ENCODE measurements at regions not wholly inside any gene's neighbourhood (a gene's known extent, or its start where the extent isn't known, plus 50 kb on each side); places are given as distances from the start of the nearest gene placed in this dataset.

GRCh38 chr2:155442088-155442487, 743.6 kb downstream of the KCNJ3 start:
- 60 to 61% methylated on average over 2 of the region's 2 CpGs for WGBS, 2 donors
- no peaks in the 10 kb centered on the region for H3K4me1 ChIP-seq
- H3K36me3 ChIP-seq: no peaks in the 10 kb centered on the region
- H3K4me3 ChIP-seq: no peak overlapping the region
- TF ChIP-seq POLR2A (IDR thresholded peaks at IDR 0.05): no peak
- TF ChIP-seq, protein P1, sequence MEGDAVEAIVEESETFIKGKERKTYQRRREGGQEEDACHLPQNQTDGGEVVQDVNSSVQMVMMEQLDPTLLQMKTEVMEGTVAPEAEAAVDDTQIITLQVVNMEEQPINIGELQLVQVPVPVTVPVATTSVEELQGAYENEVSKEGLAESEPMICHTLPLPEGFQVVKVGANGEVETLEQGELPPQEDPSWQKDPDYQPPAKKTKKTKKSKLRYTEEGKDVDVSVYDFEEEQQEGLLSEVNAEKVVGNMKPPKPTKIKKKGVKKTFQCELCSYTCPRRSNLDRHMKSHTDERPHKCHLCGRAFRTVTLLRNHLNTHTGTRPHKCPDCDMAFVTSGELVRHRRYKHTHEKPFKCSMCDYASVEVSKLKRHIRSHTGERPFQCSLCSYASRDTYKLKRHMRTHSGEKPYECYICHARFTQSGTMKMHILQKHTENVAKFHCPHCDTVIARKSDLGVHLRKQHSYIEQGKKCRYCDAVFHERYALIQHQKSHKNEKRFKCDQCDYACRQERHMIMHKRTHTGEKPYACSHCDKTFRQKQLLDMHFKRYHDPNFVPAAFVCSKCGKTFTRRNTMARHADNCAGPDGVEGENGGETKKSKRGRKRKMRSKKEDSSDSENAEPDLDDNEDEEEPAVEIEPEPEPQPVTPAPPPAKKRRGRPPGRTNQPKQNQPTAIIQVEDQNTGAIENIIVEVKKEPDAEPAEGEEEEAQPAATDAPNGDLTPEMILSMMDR (IDR thresholded peaks at IDR 0.05): no peak
- no peak overlapping the region for H3K27ac ChIP-seq
- no peaks in the 10 kb centered on the region for H3K27me3 ChIP-seq
- H3K9me3 ChIP-seq: peaks cover 0 to 4% (median 0%) of the 10 kb centered on the region in 3 donors
- DNase-seq: no peak
- intact Hi-C loops (cut with DNase I): no loop called here

- Histone ChIP-seq H3K27me3 (no peaks in the 10 kb centered on the region), H3K4me1 (no peaks in the 10 kb centered on the region), H3K36me3 (no peaks in the 10 kb centered on the region), H3K4me3 (no peak overlapping the region), H3K9me3 (no peaks in the 10 kb centered on the region), H3K27ac (no peak overlapping the region)
- no peak for DNase-seq
- 84 to 86% methylated on average over 9 of the region's 9 CpGs for WGBS, 2 donors
- no peak for TF ChIP-seq POLR2A (IDR thresholded peaks at IDR 0.05)
- TF ChIP-seq, protein P1 (IDR thresholded peaks at IDR 0.05): no peak
- intact Hi-C loops (cut with DNase I): no loop called here
These were observed 732.6 kb downstream of the KCNJ3 start for GRCh38 chr2:155431004-155431507.

DNA sequence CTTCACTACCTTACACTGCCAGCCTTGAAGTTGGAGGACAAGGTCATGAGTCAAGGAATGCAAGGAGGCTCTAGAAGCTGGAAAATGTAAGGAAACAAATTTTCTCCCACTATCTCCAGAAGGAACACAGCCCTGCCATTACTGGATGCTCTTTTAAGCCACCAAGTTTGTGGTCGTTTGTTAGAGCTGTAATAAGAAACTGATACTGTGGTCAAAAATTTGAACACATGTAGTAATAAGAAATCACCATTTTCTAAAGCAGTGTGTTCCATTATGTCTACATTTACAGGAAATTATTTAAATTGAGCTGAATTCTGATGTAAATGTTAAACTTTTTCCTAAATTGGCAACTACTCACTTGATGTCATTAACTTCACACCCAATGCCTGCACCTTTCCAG, 729.0 kb downstream of the KCNJ3 start:
- no peak for DNase-seq
- Histone ChIP-seq H3K9me3 (no peaks in the 10 kb centered on the region), H3K4me3 (no peak overlapping the region), H3K27me3 (no peaks in the 10 kb centered on the region), H3K36me3 (no peaks in the 10 kb centered on the region), H3K27ac (no peak overlapping the region), H3K4me1 (no peaks in the 10 kb centered on the region)
- WGBS, 2 donors: 29 to 75% methylated on average over 1 of the region's 1 CpG
- no peak for TF ChIP-seq POLR2A (IDR thresholded peaks at IDR 0.05)
- TF ChIP-seq, protein P1 (IDR thresholded peaks at IDR 0.05): no peak
- intact Hi-C loops (cut with DNase I): no loop called here

DNA sequence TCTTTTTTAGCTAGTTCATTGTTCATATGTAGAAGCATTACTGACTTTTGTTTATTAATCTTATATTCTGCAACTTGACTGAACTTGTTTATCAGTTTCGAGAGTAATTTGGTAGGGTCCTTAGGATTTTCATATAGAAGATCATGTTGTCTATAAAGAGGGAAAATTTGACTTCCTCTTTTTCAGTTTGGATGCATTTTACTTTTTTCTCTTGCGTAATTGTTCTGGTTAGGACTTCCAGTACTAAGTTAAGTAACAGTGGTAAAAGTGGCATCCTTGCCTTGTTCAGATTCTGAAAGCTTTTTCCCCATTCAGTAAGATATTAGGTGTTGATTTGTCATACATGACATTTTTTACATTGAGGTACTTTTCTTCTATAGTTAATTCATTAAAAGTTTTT, 726.0 kb downstream of the KCNJ3 start:
- Histone ChIP-seq H3K27me3 (no peaks in the 10 kb centered on the region), H3K4me3 (no peak overlapping the region), H3K4me1 (no peaks in the 10 kb centered on the region), H3K27ac (no peak overlapping the region), H3K36me3 (no peaks in the 10 kb centered on the region), H3K9me3 (no peaks in the 10 kb centered on the region)
- TF ChIP-seq, protein P1 (IDR thresholded peaks at IDR 0.05): no peak
- TF ChIP-seq POLR2A (IDR thresholded peaks at IDR 0.05): no peak
- 46 to 48% methylated on average over 2 of the region's 2 CpGs for WGBS, 2 donors
- no peak for DNase-seq
- intact Hi-C loops (cut with DNase I): no loop called here

DNA sequence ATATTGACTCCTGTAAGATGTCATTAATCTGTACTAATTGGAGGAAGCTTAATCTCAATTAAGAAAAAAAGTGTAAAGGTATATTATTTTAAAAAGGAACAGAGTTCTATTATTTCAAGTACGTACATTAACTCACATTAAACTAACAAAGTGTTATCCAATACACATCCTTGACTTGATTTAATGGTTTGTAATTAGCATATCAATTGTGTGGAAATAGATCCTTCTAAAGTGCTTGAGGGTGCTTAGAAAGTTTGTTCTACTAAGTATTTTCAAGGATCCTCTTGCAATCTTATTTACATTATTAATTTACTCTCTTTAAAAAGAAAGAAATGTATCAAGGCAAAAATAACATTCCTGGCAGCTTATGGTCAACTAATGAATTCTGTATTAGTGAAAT, 720.3 kb downstream of the KCNJ3 start:
- intact Hi-C loops (cut with DNase I): no loop called here
- WGBS, 2 donors: 67 to 89% methylated on average over 1 of the region's 1 CpG
- H3K9me3 ChIP-seq: no peaks in the 10 kb centered on the region
- TF ChIP-seq POLR2A (IDR thresholded peaks at IDR 0.05): no peak
- TF ChIP-seq, protein P1 (IDR thresholded peaks at IDR 0.05): no peak
- no peak for DNase-seq
- H3K36me3 ChIP-seq: no peaks in the 10 kb centered on the region
- H3K27ac ChIP-seq: no peak overlapping the region
- H3K27me3 ChIP-seq: no peaks in the 10 kb centered on the region
- H3K4me1 ChIP-seq: no peaks in the 10 kb centered on the region
- no peak overlapping the region for H3K4me3 ChIP-seq
